ENCODE measurements at regions not wholly inside any gene's neighbourhood (a gene's known extent, or its start where the extent isn't known, plus 50 kb on each side); places are given as distances from the start of the nearest gene placed in this dataset.

- Mint-ChIP-seq H3K4me1 (ENCODE audit: low read depth, unreplicated experiment) (no peaks in the 10 kb centered on the region), H3K9me3 (ENCODE audit: unreplicated experiment) (peaks cover 1% of the 10 kb centered on the region), H3K36me3 (ENCODE audit: unreplicated experiment) (no peaks in the 10 kb centered on the region), H3K27ac (ENCODE audit: unreplicated experiment) (no peak overlapping the region), H3K4me3 (ENCODE audit: unreplicated experiment) (no peak overlapping the region), H3K27me3 (ENCODE audit: unreplicated experiment) (no peaks in the 10 kb centered on the region)
- TF ChIP-seq, protein P1, sequence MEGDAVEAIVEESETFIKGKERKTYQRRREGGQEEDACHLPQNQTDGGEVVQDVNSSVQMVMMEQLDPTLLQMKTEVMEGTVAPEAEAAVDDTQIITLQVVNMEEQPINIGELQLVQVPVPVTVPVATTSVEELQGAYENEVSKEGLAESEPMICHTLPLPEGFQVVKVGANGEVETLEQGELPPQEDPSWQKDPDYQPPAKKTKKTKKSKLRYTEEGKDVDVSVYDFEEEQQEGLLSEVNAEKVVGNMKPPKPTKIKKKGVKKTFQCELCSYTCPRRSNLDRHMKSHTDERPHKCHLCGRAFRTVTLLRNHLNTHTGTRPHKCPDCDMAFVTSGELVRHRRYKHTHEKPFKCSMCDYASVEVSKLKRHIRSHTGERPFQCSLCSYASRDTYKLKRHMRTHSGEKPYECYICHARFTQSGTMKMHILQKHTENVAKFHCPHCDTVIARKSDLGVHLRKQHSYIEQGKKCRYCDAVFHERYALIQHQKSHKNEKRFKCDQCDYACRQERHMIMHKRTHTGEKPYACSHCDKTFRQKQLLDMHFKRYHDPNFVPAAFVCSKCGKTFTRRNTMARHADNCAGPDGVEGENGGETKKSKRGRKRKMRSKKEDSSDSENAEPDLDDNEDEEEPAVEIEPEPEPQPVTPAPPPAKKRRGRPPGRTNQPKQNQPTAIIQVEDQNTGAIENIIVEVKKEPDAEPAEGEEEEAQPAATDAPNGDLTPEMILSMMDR (IDR thresholded peaks at IDR 0.05; ENCODE audit: partially characterized antibody, unreplicated experiment), result no peak
- DNase-seq, result no peak
These were observed 148.7 kb upstream of the JARID2 start for GRCh38 chr6:15096894-15097837.

DNA sequence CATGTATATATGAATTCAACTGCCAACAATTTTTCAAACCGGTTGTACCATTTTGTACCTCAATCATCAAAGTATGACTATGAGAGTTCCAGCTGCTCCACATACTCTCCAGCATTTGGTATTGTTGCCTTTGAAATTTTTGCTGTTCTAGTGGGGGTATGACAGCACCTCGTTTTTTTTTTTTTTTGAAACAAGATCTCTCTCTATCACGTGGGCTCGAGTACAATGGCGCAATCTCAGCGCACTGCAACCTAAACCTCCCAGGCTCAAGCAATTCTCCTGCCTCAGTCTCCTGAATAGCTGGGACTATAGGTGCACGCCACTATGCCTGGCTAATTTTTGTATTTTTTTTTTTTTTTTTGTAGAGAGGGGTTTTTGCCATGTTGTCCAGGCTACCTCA lies 144.7 kb upstream of the JARID2 start:
- DNase-seq, result no peak
- Mint-ChIP-seq H3K36me3 (ENCODE audit: unreplicated experiment) (peaks cover 4% of the 10 kb centered on the region), H3K4me1 (ENCODE audit: low read depth, unreplicated experiment) (no peaks in the 10 kb centered on the region), H3K27me3 (ENCODE audit: unreplicated experiment) (peaks cover 1% of the 10 kb centered on the region), H3K4me3 (ENCODE audit: unreplicated experiment) (no peak overlapping the region), H3K9me3 (ENCODE audit: unreplicated experiment) (no peaks in the 10 kb centered on the region), H3K27ac (ENCODE audit: unreplicated experiment) (no peak overlapping the region)
- TF ChIP-seq, protein P1 (IDR thresholded peaks at IDR 0.05; ENCODE audit: partially characterized antibody, unreplicated experiment), result no peak

- no peak overlapping the region for H3K27ac Mint-ChIP-seq (ENCODE audit: unreplicated experiment)
- H3K36me3 Mint-ChIP-seq (ENCODE audit: unreplicated experiment), result peaks cover 4% of the 10 kb centered on the region
- no peaks in the 10 kb centered on the region for H3K9me3 Mint-ChIP-seq (ENCODE audit: unreplicated experiment)
- H3K4me3 Mint-ChIP-seq (ENCODE audit: unreplicated experiment), result no peak overlapping the region
- TF ChIP-seq, protein P1 (IDR thresholded peaks at IDR 0.05; ENCODE audit: partially characterized antibody, unreplicated experiment), result no peak
- H3K27me3 Mint-ChIP-seq (ENCODE audit: unreplicated experiment), result peaks cover 3% of the 10 kb centered on the region
- no peak for DNase-seq
- peaks cover 4% of the 10 kb centered on the region for H3K4me1 Mint-ChIP-seq (ENCODE audit: low read depth, unreplicated experiment)
These were observed 143.6 kb upstream of the JARID2 start for GRCh38 chr6:15102241-15102640.

- H3K4me1 Mint-ChIP-seq (ENCODE audit: low read depth, unreplicated experiment), result peaks cover 13% of the 10 kb centered on the region
These were observed 138.8 kb upstream of the JARID2 start for GRCh38 chr6:15106958-15107643.

More at GRCh38 chr6:15106958-15107643, 138.8 kb upstream of the JARID2 start:
- H3K9me3 Mint-ChIP-seq (ENCODE audit: unreplicated experiment), result no peaks in the 10 kb centered on the region
- H3K27me3 Mint-ChIP-seq (ENCODE audit: unreplicated experiment), result peaks cover 6% of the 10 kb centered on the region
- no peak overlapping the region for H3K4me3 Mint-ChIP-seq (ENCODE audit: unreplicated experiment)
- TF ChIP-seq, protein P1 (IDR thresholded peaks at IDR 0.05; ENCODE audit: partially characterized antibody, unreplicated experiment), result no peak
- peaks cover 4% of the 10 kb centered on the region for H3K36me3 Mint-ChIP-seq (ENCODE audit: unreplicated experiment)
- no peak overlapping the region for H3K27ac Mint-ChIP-seq (ENCODE audit: unreplicated experiment)
- no peak for DNase-seq

Data from glutamatergic neuron (in vitro differentiated cells).